ENCODE measurements at regions not wholly inside any gene's neighbourhood (a gene's known extent, or its start where the extent isn't known, plus 50 kb on each side); places are given as distances from the start of the nearest gene placed in this dataset.

DNA sequence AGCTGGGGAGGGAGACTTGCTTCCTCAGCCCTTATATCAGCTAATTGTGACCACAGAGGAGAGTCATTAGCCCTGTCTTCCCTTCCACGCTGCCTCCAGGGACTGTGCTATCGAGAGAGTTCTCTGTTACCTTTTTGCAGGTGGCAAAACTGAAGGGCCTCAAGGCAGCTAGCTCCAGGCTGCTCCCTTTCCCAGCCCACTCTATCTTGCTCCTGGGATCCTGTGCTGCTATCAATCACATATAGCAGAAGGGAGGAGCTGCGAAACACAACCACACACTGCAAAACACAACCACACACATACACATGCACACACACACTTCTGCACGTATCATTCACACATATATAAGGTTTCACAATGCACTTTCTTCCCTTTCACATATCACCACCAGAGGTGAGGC lies 205.3 kb upstream of the MTNR1B start:
- no peaks in the 10 kb centered on the region for H3K9me2 ChIP-seq (ENCODE audit: insufficient read depth, low read length)
- H4K20me1 ChIP-seq (ENCODE audit: insufficient read depth), result no peaks in the 10 kb centered on the region
- H3K4me3 ChIP-seq (ENCODE audit: low read length), result no peak overlapping the region
- no peak overlapping the region for H2AFZ ChIP-seq (ENCODE audit: low read depth, low read length)
- H3K27ac ChIP-seq (ENCODE audit: low read length), result no peak overlapping the region
- no peaks in the 10 kb centered on the region for H3F3A ChIP-seq (ENCODE audit: insufficient read depth, low read length, poor library complexity, severe bottlenecking)
- TF ChIP-seq TAF1 (IDR thresholded peaks at IDR 0.05; ENCODE audit: low read depth), result no peak
- TF ChIP-seq RAD21 (conservative IDR thresholded peaks at IDR 0.05), result no peak
- TF ChIP-seq CTCF (IDR thresholded peaks at IDR 0.05; ENCODE audit: poor library complexity, severe bottlenecking), result no peak
- no peak for TF ChIP-seq MXI1 (conservative IDR thresholded peaks at IDR 0.05; ENCODE audit: poor library complexity, severe bottlenecking)
- no peak for TF ChIP-seq REST (IDR thresholded peaks at IDR 0.05; ENCODE audit: borderline replicate concordance)
- TF ChIP-seq SMC3 (conservative IDR thresholded peaks at IDR 0.05; ENCODE audit: poor library complexity), result no peak
- TF ChIP-seq POLR2AphosphoS5 (IDR thresholded peaks at IDR 0.05), result no peak
- TF ChIP-seq EZH2 (IDR thresholded peaks at IDR 0.05; ENCODE audit: borderline replicate concordance, insufficient read depth, low read length, poor library complexity, severe bottlenecking), result no peak
- no peak for TF ChIP-seq EP300 (conservative IDR thresholded peaks at IDR 0.05; ENCODE audit: poor library complexity, severe bottlenecking)
- no peaks in the 10 kb centered on the region for H3K9me3 ChIP-seq (ENCODE audit: low read length)
- H3K79me2 ChIP-seq (replicated peaks; ENCODE audit: insufficient read depth, low read length), result no peaks in the 10 kb centered on the region
- H3K9ac ChIP-seq (ENCODE audit: low read length), result no peak overlapping the region
- H3K4me2 ChIP-seq (ENCODE audit: low read length), result no peak overlapping the region
- H3K36me3 ChIP-seq (ENCODE audit: insufficient read depth, low read length), result no peaks in the 10 kb centered on the region
- no peaks in the 10 kb centered on the region for H3K27me3 ChIP-seq (ENCODE audit: insufficient read depth, low read depth, low read length)

- Histone ChIP-seq H3F3A (ENCODE audit: insufficient read depth, low read length, poor library complexity, severe bottlenecking) (no peaks in the 10 kb centered on the region), H3K4me2 (ENCODE audit: low read length) (no peak overlapping the region), H3K9ac (ENCODE audit: low read length) (no peak overlapping the region), H2AFZ (ENCODE audit: low read depth, low read length) (no peak overlapping the region), H4K20me1 (ENCODE audit: insufficient read depth) (no peaks in the 10 kb centered on the region), H3K79me2 (replicated peaks; ENCODE audit: insufficient read depth, low read length) (no peaks in the 10 kb centered on the region), H3K4me3 (ENCODE audit: low read length) (no peak overlapping the region), H3K27ac (ENCODE audit: low read length) (no peak overlapping the region), H3K9me2 (ENCODE audit: insufficient read depth, low read length) (no peaks in the 10 kb centered on the region), H3K27me3 (ENCODE audit: insufficient read depth, low read depth, low read length) (no peaks in the 10 kb centered on the region), H3K9me3 (ENCODE audit: low read length) (no peaks in the 10 kb centered on the region), H3K36me3 (ENCODE audit: insufficient read depth, low read length) (no peaks in the 10 kb centered on the region)
- TF ChIP-seq RAD21 (conservative IDR thresholded peaks at IDR 0.05), result no peak
- TF ChIP-seq EZH2 (IDR thresholded peaks at IDR 0.05; ENCODE audit: borderline replicate concordance, insufficient read depth, low read length, poor library complexity, severe bottlenecking), result no peak
- TF ChIP-seq REST (IDR thresholded peaks at IDR 0.05; ENCODE audit: borderline replicate concordance), result no peak
Observed at GRCh38 chr11:92765082-92765840, 204.2 kb upstream of the MTNR1B start.

Measured in neural cell (in vitro differentiated cells).